H9 (cell line): ENCODE measurements at regions not wholly inside any gene's neighbourhood (a gene's known extent, or its start where the extent isn't known, plus 50 kb on each side); places are given as distances from the start of the nearest gene placed in this dataset.

Experiments used
- DNase-seq: peaks from one replicate; pipeline ENCODE4 v3.0.0-alpha.2; 2017
- H2AFZ ChIP-seq: one replicate; pipeline ENCODE4 v1.6.1; 2013; ENCODE audit warnings: mild to moderate bottlenecking, low read length, control low read depth, moderate library complexity
- H2AK5ac ChIP-seq: 2 replicates; pipeline ENCODE4 v1.6.1; 2013; ENCODE audit warnings: low read length, control low read depth, mixed read lengths; ENCODE audit not compliant: insufficient read length
- H2BK120ac ChIP-seq: one replicate; pipeline ENCODE4 v1.6.1; 2013; ENCODE audit warnings: low read depth, mild to moderate bottlenecking, low read length, control low read depth, inconsistent platforms; ENCODE audit not compliant: poor library complexity, severe bottlenecking
- H2BK12ac ChIP-seq: 2 replicates; pipeline ENCODE4 v1.6.1; 2013; ENCODE audit warnings: low read length, control low read depth, mixed read lengths, low read depth; ENCODE audit not compliant: insufficient read length
- H2BK15ac ChIP-seq: 2 replicates; pipeline ENCODE4 v1.6.1; 2013; ENCODE audit warnings: low read depth, low read length, control low read depth
- H2BK20ac ChIP-seq: one replicate; pipeline ENCODE4 v1.6.1; 2013; ENCODE audit warnings: low read depth, mild to moderate bottlenecking, low read length, control low read depth, inconsistent platforms; ENCODE audit not compliant: poor library complexity, severe bottlenecking
- H2BK5ac ChIP-seq: 2 replicates; pipeline ENCODE4 v1.6.1; 2013; ENCODE audit warnings: low read length, control low read depth, mixed read lengths; ENCODE audit not compliant: insufficient read length
- H3K14ac ChIP-seq: 2 replicates; pipeline ENCODE4 v1.6.1; 2013; ENCODE audit warnings: low read length, control low read depth; ENCODE audit not compliant: insufficient read depth
- H3K18ac ChIP-seq: 2 replicates; pipeline ENCODE4 v1.6.1; 2013; ENCODE audit warnings: low read depth, mild to moderate bottlenecking, mixed read lengths, low read length, control low read depth; ENCODE audit not compliant: insufficient read length
- H3K23ac ChIP-seq: 2 replicates; pipeline ENCODE4 v1.6.1; 2013; ENCODE audit warnings: low read length, control low read depth, mixed read lengths, low read depth; ENCODE audit not compliant: insufficient read length
- H3K23me2 ChIP-seq: 2 replicates; pipeline ENCODE4 v1.6.1; 2013; ENCODE audit warnings: low read depth, mild to moderate bottlenecking, mixed read lengths, low read length, control low read depth; ENCODE audit not compliant: insufficient read length, poor library complexity, severe bottlenecking
- H3K27ac ChIP-seq: 2 replicates; pipeline ENCODE4 v1.5.1; 2013; ENCODE audit warnings: low read length, control low read depth, mixed read lengths, low read depth; ENCODE audit not compliant: insufficient read length
- H3K27me3 ChIP-seq: 2 replicates; pipeline ENCODE4 v1.6.1; 2013; ENCODE audit warnings: low read length, control low read depth, inconsistent platforms; ENCODE audit not compliant: insufficient read depth
- H3K4ac ChIP-seq: 2 replicates; pipeline ENCODE4 v1.6.1; 2013; ENCODE audit warnings: low read depth, mild to moderate bottlenecking, control low read depth, inconsistent platforms, low read length, moderate library complexity
- H3K4me1 ChIP-seq: 2 replicates; pipeline ENCODE4 v1.6.1; 2013; ENCODE audit warnings: low read length, control low read depth, inconsistent platforms; ENCODE audit not compliant: insufficient read depth
- H3K4me2 ChIP-seq: 2 replicates; pipeline ENCODE4 v1.6.1; 2013; ENCODE audit warnings: low read length, control low read depth, mixed read lengths; ENCODE audit not compliant: insufficient read length, insufficient read depth
- H3K56ac ChIP-seq: 2 replicates; pipeline ENCODE4 v1.6.1; 2013; ENCODE audit warnings: low read depth, mild to moderate bottlenecking, mixed read lengths, low read length, control low read depth; ENCODE audit not compliant: insufficient read length
- H3K79me1 ChIP-seq: 2 replicates; pipeline ENCODE4 v1.6.1; 2013; ENCODE audit warnings: low read depth, mild to moderate bottlenecking, moderate library complexity, low read length, control low read depth, inconsistent platforms; ENCODE audit not compliant: insufficient read depth, poor library complexity, severe bottlenecking
- H3K79me2 ChIP-seq: 2 replicates; pipeline ENCODE4 v1.6.1; 2013; ENCODE audit warnings: low read length, control low read depth, inconsistent platforms; ENCODE audit not compliant: insufficient read depth
- H3K9ac ChIP-seq: 2 replicates; pipeline ENCODE4 v1.6.1; 2013; ENCODE audit warnings: low read length, control low read depth, mixed read lengths; ENCODE audit not compliant: insufficient read length; ENCODE audit errors: extremely low read depth
- H3K9me3 ChIP-seq: one replicate; pipeline ENCODE4 v1.6.1; 2013; ENCODE audit warnings: low read depth, low read length, inconsistent platforms; ENCODE audit not compliant: control insufficient read depth
- H3T11ph ChIP-seq: one replicate; pipeline ENCODE4 v1.6.1; 2013; ENCODE audit warnings: mild to moderate bottlenecking, low read length, control low read depth, inconsistent platforms
- H4K20me1 ChIP-seq: one replicate; pipeline ENCODE4 v1.6.1; 2013; ENCODE audit not compliant: control insufficient read depth, insufficient read length, insufficient read depth
- H4K5ac ChIP-seq: 2 replicates; pipeline ENCODE4 v1.6.1; 2013; ENCODE audit warnings: low read depth, mild to moderate bottlenecking, mixed read lengths, low read length, control low read depth; ENCODE audit not compliant: insufficient read length
- H4K8ac ChIP-seq: replicated peaks from 2 replicates; pipeline ENCODE4 v1.6.1; 2013; ENCODE audit warnings: low read length, control low read depth, mixed read lengths, low read depth; ENCODE audit not compliant: insufficient read length
- H4K91ac ChIP-seq: 2 replicates; pipeline ENCODE4 v1.6.1; 2013; ENCODE audit warnings: low read depth, mild to moderate bottlenecking, moderate library complexity, mixed read lengths, low read length, control low read depth; ENCODE audit not compliant: insufficient read length
- H3K27ac Mint-ChIP-seq, 3 experiments: 2 replicates in 2 of 3; 3 replicates in 1 of 3; pipeline ENCODE4 v1.8.0; 2020 to 2021; ENCODE audit warnings: mixed read lengths in 3 of 3, mild to moderate bottlenecking in 1 of 3, moderate library complexity in 1 of 3
- H3K27me3 Mint-ChIP-seq: 2 replicates; pipeline ENCODE4 v1.8.0; 2021; ENCODE audit warnings: low read depth, mild to moderate bottlenecking, moderate library complexity, mixed read lengths
- H3K36me3 Mint-ChIP-seq, 3 experiments: 2 replicates in 2 of 3; 3 replicates in 1 of 3; pipeline ENCODE4 v1.8.0; 2020 to 2021; ENCODE audit warnings: low read depth in 3 of 3, mixed read lengths in 3 of 3; ENCODE audit not compliant: insufficient read depth in 1 of 3
- H3K4me1 Mint-ChIP-seq, 2 experiments: 2 replicates each; pipeline ENCODE4 v1.8.0; 2020; ENCODE audit warnings: mixed read lengths in 2 of 2
- H3K4me3 Mint-ChIP-seq, 2 experiments: 2 replicates in 1 of 2; 3 replicates in 1 of 2; pipeline ENCODE4 v1.8.0; 2020 to 2021; ENCODE audit warnings: mild to moderate bottlenecking in 2 of 2, mixed read lengths in 2 of 2, moderate library complexity in 1 of 2
- H3K9me3 Mint-ChIP-seq, 2 experiments: 2 replicates in 1 of 2; 3 replicates in 1 of 2; pipeline ENCODE4 v1.8.0; 2020; ENCODE audit warnings: mild to moderate bottlenecking in 2 of 2, mixed read lengths in 2 of 2, moderate library complexity in 1 of 2
- CTCF ChIP-seq: fragments of 200-600 bp; sonication (generic); conservative IDR thresholded peaks from 3 replicates; pipeline ENCODE4 v1.8.0; 2021; ENCODE audit warnings: antibody characterized with exemption, mild to moderate bottlenecking
- WGBS: extraction: QIAGEN DNeasy Blood & Tissue Kit; methylation state at CpG from one replicate; pipeline ENCODE4 v1.1.7; 2013; ENCODE audit warnings: missing lambda C conversion rate, low lambda C conversion rate, mixed read lengths; ENCODE audit not compliant: insufficient read length; ENCODE audit errors: extremely low coverage; 5-methylcytosine and 5-hydroxymethylcytosine counted together

DNA sequence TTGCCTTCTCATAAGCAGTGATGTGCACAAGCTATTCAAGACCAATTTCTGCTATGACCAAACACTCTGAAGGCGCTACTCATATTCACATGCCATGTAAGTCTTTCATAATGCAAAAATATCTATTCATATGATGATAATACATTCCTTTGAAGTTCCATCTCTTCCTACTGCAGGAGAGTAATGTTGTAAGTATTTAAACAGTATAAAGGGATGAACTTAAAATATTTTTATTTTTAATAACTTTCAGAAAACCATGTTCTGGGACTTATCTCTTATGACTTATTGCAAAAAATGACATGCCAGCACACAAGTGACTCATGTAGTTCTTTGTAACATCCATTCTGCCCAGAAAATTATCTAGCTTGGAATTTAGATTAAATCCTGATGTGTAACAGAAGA is 376.4 kb downstream of the KCTD16 start:
- no peak overlapping the region for H2BK12ac ChIP-seq
- no peaks in the 10 kb centered on the region for H3K27me3 Mint-ChIP-seq
- no peak overlapping the region for H3K23ac ChIP-seq
- H3K9me3 ChIP-seq = no peaks in the 10 kb centered on the region
- no peaks in the 10 kb centered on the region for H3K27me3 ChIP-seq
- no peak overlapping the region for H2AK5ac ChIP-seq
- DNase-seq = no peak
- no peaks in the 10 kb centered on the region for H3K36me3 Mint-ChIP-seq
- H3K27ac ChIP-seq = no peak overlapping the region
- H3K56ac ChIP-seq = no peak overlapping the region
- no peak overlapping the region for H3K4ac ChIP-seq
- H3T11ph ChIP-seq = no peak overlapping the region
- H3K23me2 ChIP-seq = no peaks in the 10 kb centered on the region
- H4K5ac ChIP-seq = no peak overlapping the region
- no peak overlapping the region for H3K18ac ChIP-seq
- H3K4me1 Mint-ChIP-seq = no peaks in the 10 kb centered on the region
- H3K14ac ChIP-seq = no peak overlapping the region
- H2BK5ac ChIP-seq = no peak overlapping the region
- no peak overlapping the region for H3K4me2 ChIP-seq
- no peak overlapping the region for H2BK20ac ChIP-seq
- H3K9ac ChIP-seq = no peak overlapping the region
- no peak for TF ChIP-seq CTCF
- no peak overlapping the region for H2AFZ ChIP-seq
- WGBS = no CpG with 5 or more reads among the region's 1 CpG
- no peak overlapping the region for H2BK120ac ChIP-seq
- no peak overlapping the region for H3K27ac Mint-ChIP-seq
- no peak overlapping the region for H4K8ac ChIP-seq
- H3K79me2 ChIP-seq = no peaks in the 10 kb centered on the region
- H3K4me3 Mint-ChIP-seq = no peak overlapping the region
- no peak overlapping the region for H4K91ac ChIP-seq
- H3K79me1 ChIP-seq = no peaks in the 10 kb centered on the region
- H3K9me3 Mint-ChIP-seq = no peaks in the 10 kb centered on the region
- no peaks in the 10 kb centered on the region for H3K4me1 ChIP-seq
- no peaks in the 10 kb centered on the region for H4K20me1 ChIP-seq
- no peak overlapping the region for H2BK15ac ChIP-seq
